Right cardiac atrium (tissue), 5 donors: ENCODE measurements at regions not wholly inside any gene's neighbourhood (a gene's known extent, or its start where the extent isn't known, plus 50 kb on each side); places are given as distances from the start of the nearest gene placed in this dataset.

ENCODE experiments used
- ATAC-seq, 2 donors: fragments of 200-7000 bp; cut with Tn5 transposase; one replicate each; pipeline versions ENCODE4 v1.8.0 to v1.9.1; 2020; ENCODE audit warnings: moderate library complexity in 2 of 2, mild to moderate bottlenecking in 1 of 2
- DNase-seq, 3 donors: peaks; one replicate each; pipeline ENCODE4 v3.0.0-alpha.2; 2020
- H3K27ac ChIP-seq: one replicate; pipeline ENCODE4 v1.5.1; 2013; ENCODE audit warnings: mild to moderate bottlenecking, low read length, control low read depth, moderate library complexity
- H3K27me3 ChIP-seq: one replicate; pipeline ENCODE4 v1.6.1; 2013; ENCODE audit not compliant: control insufficient read depth, insufficient read depth
- H3K4me1 ChIP-seq: one replicate; pipeline ENCODE4 v1.6.1; 2013; ENCODE audit warnings: low read length; ENCODE audit not compliant: control insufficient read depth, insufficient read depth
- H3K4me3 ChIP-seq: one replicate; pipeline ENCODE4 v1.5.1; 2013; ENCODE audit warnings: low read length, control low read depth
- H3K9me3 ChIP-seq: one replicate; pipeline ENCODE4 v1.6.1; 2013; ENCODE audit warnings: low read length; ENCODE audit not compliant: control insufficient read depth
- WGBS: extraction: QIAGEN DNeasy Blood & Tissue Kit; methylation state at CpG from one replicate; pipeline ENCODE4 v1.1.7; 2013; 5-methylcytosine and 5-hydroxymethylcytosine counted together
- intact Hi-C, 4 donors: fragments of 100-400 bp; cut with DNase I; formaldehyde crosslinking; loops; one replicate each; pipeline versions ENCODE4 v1.11.0 to v1.14.0; 2022 to 2023
- donor health status: healthy with polysubstance abuse.
- donor health status: DM: no; HTN: yes; CAD: no.
- donor health status: DM: no; HTN: no; CAD: no.
- donor health status: DM: no; HTN: yes; CAD: no; lungs with severe emphysema.
- donor health status: DM: yes; HTN: yes; CAD: no.

DNA sequence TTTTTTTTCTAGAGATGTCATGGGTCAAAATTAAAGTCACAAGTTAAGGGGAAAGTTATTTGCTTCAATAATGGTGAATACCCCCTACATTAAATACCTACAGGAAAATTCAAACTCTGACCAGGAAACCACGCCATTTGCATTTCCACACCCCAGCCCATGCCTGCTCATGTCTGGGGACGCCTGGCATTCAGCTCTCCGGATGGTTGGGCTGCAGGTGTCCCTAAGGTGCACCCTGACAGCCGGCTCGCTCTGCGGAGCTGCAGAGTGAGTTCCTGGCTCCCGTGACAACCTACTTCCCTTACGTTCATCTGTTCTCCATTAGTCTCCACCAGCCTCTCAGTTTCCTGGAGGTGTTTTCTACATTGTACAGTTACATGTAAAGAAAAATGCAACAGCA is 122.7 kb upstream of the RIOK3 start:
- intact Hi-C loops = no loop called here
- WGBS = 96% methylated on average over 8 of the region's 8 CpGs
- no peak for ATAC-seq

DNA sequence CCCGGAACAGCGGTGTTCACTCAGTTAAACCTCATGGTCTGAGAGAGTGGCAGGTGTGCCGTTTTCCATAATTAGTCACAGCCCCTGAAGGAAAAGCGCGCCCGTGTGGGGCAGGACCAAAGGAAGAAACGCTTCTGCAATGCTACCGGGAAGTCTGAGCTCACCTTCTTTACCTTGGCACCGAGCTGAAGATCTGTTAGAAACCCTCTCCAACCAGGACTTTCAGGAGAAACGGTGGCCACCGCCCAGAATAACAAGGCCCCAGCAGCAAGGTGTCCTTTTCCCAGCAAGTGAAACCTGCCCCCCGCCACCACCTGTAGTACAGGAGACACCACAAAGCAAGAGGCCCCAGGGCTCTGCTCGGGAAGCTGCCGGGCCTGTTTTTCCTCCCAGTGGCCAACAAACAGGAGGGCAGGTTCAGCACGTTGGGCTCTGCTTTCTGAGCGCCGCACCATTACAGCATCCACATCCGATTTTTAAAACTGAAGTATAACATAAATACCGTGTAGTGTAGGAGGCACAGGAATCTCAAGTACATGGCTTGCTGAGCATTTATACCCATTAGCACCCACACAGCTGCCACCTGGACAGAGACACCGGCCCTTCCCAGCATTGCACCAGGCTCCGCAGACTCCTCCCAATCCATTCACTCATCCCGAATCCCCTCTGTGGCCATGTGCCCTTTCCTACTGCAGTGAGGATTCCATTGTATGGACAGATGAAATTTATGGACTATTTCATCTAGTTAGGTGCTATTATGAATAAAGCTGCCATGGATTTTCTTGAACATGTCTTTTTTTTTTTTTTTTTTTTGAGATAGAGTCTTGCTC is 121.8 kb upstream of the RIOK3 start:
- Histone ChIP-seq H3K9me3 (no peaks in the 10 kb centered on the region), H3K4me3 (no peak overlapping the region), H3K27me3 (no peaks in the 10 kb centered on the region), H3K27ac (no peak overlapping the region), H3K4me1 (peaks cover 1% of the 10 kb centered on the region)
- 93% methylated on average over 22 of the region's 22 CpGs for WGBS
- DNase-seq (no peak), ATAC-seq (peak in 1 of 2 donors; percentile 16)
- intact Hi-C loops = no loop called here

More for the DNA sequence above, 122.7 kb upstream of the RIOK3 start:
- Histone ChIP-seq H3K27ac (no peak overlapping the region), H3K9me3 (no peaks in the 10 kb centered on the region), H3K27me3 (no peaks in the 10 kb centered on the region), H3K4me3 (no peak overlapping the region), H3K4me1 (peaks cover 1% of the 10 kb centered on the region)
- no peak for DNase-seq

DNA sequence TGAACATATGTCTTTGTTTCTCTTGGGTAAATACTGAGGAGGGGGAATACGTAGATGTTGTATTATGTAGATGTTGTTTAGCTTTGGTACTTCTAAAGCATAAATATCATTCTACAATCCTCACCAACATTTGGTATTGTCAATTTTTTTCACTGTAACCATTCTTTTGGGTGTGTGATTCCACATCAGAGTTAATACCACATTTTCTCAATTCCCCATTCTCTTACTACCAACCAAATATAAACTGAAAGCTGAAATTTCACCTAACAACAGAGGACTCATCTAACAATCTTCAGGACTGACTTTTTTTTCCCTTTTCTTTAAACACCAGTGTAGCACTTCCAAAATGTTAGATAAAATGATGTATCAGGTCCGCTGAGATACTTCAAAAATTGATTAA is 120.7 kb upstream of the RIOK3 start:
- H3K27me3 ChIP-seq = no peaks in the 10 kb centered on the region
- H3K9me3 ChIP-seq = no peaks in the 10 kb centered on the region
- intact Hi-C loops = no loop called here
- peaks cover 1% of the 10 kb centered on the region for H3K4me1 ChIP-seq
- no peak overlapping the region for H3K4me3 ChIP-seq
- ATAC-seq = no peak
- WGBS = 98% methylated on average over 2 of the region's 2 CpGs
- DNase-seq = no peak
- H3K27ac ChIP-seq = no peak overlapping the region

DNA sequence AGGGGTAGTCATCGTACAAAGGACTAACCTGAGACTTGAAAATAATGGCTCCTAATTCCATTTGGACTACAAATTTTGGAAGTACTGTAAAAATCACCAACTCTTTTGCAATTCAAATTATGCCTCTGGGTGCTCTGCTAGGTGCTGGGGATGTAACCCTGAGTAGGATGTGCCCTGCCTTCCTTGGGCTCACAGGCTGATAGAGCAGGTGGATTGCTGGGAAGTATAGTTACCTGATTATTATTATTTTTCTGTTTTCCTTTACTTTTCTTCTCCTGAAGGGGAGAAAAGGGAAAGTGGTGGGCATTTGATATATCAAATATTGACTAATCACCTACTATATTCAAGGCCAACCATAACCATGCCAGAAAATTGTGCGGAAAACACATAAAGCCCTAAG is 119.3 kb upstream of the RIOK3 start:
- H3K4me3 ChIP-seq = no peak overlapping the region
- H3K27me3 ChIP-seq = no peaks in the 10 kb centered on the region
- no peak for DNase-seq
- H3K27ac ChIP-seq = no peak overlapping the region
- no peak for ATAC-seq
- H3K9me3 ChIP-seq = no peaks in the 10 kb centered on the region
- intact Hi-C loops = no loop called here
- peaks cover 1% of the 10 kb centered on the region for H3K4me1 ChIP-seq
- WGBS = 48% methylated on average over 2 of the region's 2 CpGs

DNA sequence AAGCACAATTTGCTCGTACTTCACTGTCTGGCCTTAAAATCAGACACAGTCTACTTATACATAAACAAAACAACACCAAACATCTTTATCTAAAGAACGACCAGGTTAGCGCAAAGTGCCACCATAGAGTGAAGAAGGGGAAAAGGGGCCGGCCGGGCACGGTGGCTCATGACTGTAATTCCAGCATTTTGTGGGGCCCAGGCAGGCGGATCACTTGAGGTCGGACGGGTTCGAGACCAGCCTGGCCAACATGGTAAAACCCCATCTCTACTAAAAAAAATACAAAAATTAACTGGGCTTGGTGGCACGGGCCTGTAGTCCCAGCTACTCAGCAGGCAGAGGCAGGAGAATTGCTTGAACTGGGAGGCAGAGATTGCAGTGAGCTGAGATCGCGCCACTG is 118.5 kb upstream of the RIOK3 start:
- WGBS = 98% methylated on average over 13 of the region's 13 CpGs
- Histone ChIP-seq H3K9me3 (no peaks in the 10 kb centered on the region), H3K4me3 (no peak overlapping the region), H3K27me3 (no peaks in the 10 kb centered on the region), H3K4me1 (peaks cover 1% of the 10 kb centered on the region), H3K27ac (no peak overlapping the region)
- intact Hi-C loops = no loop called here
- DNase-seq (no peak), ATAC-seq (no peak)

DNA sequence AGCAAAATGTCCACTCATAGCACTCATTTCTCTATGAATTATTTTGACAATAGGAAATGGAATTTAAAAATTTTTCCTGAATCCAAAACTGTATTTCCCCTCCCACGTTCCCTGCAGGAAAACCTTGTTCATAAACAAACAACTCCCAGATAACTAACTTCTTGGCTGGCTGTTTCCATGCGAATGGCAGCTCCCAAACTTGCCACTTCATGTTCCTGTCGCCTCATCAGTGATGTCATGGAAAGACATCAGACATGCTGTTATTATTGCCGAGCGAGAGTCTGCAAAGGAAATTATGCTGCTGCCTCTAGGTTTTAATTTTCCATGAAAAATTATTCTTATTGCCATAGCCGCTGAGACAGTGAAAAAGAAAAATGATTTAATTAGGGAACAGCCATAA is 117.0 kb upstream of the RIOK3 start:
- intact Hi-C loops = no loop called here
- DNase-seq (no peak), ATAC-seq (peak; percentile 67 to 69)
- WGBS = 33% methylated on average over 6 of the region's 6 CpGs
- no peaks in the 10 kb centered on the region for H3K9me3 ChIP-seq
- H3K27ac ChIP-seq = no peak overlapping the region
- H3K27me3 ChIP-seq = no peaks in the 10 kb centered on the region
- H3K4me3 ChIP-seq = no peak overlapping the region
- H3K4me1 ChIP-seq = peaks cover 3% of the 10 kb centered on the region

DNA sequence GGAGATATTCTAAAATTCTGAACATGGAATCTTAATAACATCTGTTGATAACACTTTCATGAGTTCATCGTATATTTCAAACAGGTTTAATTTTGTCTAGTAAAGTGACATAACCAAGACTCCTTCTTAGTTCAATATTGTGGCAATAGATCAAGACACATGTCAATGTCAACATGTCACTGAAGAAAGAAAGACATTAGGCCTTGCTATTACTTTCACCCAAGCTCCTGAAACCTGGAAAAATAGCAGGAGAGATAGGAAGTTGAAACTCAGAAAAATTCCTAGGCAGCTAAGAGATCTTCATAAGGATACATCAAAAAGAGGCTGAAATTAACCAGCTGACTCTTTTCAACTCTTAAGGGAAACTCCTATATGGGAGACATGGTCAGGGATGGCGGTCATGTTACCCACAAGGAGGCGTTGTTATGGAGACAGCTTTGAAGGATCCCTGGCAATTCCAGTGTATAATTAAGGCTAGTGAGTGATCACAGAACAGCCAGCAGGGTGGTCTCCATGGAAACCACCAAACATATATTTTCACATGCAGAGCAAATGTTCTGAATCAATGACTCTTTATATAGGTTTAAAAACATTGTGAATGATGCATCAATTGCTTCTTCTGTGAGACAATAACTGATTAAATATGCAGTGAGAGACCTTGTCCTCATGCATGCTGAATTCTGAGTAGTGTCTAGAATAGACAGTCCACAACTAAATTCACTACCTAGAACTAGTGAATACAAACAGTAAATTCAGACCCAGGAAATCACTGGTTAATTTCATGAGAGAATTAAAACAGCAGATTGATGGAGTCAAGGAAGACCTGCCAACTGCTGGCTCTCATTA is 115.3 kb upstream of the RIOK3 start:
- DNase-seq = no peak
- Histone ChIP-seq H3K27me3 (no peaks in the 10 kb centered on the region), H3K4me1 (peaks cover 3% of the 10 kb centered on the region), H3K27ac (no peak overlapping the region), H3K4me3 (no peak overlapping the region), H3K9me3 (no peaks in the 10 kb centered on the region)
- intact Hi-C loops = no loop called here
- WGBS = 87% methylated on average over 3 of the region's 3 CpGs
- no peak for ATAC-seq

DNA sequence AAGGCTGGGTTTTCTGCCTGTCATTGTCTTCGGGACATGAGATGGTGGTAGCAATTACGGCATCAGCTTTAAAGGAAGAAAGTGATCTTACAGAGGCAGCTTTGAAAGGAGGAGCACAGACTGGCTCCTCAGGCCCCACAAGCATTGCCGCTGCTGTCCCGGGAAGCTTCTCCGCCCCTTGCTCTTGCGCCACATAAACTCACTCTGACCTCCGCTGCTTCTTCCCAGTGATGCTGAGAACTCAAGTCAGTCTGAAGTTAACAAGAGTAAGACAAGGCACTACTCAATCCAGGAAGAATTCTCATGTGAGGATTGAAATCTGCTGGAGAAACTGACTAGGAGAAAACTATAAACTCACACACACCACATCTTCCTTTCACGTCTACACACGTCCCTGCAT is 112.4 kb upstream of the RIOK3 start:
- WGBS = 65% methylated on average over 9 of the region's 9 CpGs
- DNase-seq (peak; percentile 70 to 83 (median 76)), ATAC-seq (peak; percentile 89 to 94)
- peaks cover 2% of the 10 kb centered on the region for H3K4me1 ChIP-seq
- no peak overlapping the region for H3K4me3 ChIP-seq
- no peaks in the 10 kb centered on the region for H3K9me3 ChIP-seq
- no peaks in the 10 kb centered on the region for H3K27me3 ChIP-seq
- no peak overlapping the region for H3K27ac ChIP-seq
- intact Hi-C loops = no loop called here

DNA sequence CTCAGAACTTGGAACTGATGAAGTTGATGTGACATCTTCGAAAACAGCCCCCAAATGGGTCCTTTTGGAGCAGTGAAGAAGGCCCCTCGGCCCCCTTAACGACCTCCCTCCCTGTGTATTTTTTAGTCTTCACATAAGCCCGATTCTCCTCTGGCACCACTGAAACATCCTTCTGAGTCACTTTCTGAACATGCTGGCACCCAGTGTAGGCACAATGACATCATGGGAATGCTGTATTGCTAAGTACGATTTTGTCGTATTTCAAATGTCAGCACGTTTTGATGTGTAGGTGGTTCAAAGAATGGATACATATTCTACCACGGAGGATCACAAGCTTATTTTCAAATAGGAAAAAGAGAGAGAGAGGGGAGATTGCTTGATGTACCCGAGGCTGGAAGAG is 111.7 kb upstream of the RIOK3 start:
- intact Hi-C loops = no loop called here
- ATAC-seq (peak in 1 of 2 donors; percentile 36), DNase-seq (no peak)
- H3K27ac ChIP-seq = peak overlapping the region; percentile 67
- H3K4me3 ChIP-seq = no peak overlapping the region
- H3K9me3 ChIP-seq = no peaks in the 10 kb centered on the region
- WGBS = 67% methylated on average over 9 of the region's 9 CpGs
- peaks cover 2% of the 10 kb centered on the region for H3K4me1 ChIP-seq
- no peaks in the 10 kb centered on the region for H3K27me3 ChIP-seq

DNA sequence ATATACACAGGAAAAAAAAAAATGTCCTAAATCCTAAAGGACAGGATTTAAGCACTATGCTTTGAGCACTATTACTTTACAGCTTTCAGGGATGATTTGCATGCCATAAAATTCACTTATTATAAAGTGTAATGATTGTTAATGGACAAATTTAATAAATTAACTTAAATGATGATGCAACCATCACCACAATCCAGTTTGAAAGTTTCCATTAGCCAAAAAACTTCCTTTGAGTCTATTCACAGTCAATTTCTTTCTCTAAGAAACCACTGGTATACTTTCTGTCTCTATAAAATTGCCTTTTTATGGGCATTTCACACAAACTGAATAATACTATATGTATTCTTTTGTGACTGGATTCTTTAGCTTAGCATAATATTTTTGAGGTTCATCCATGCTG is 111.1 kb upstream of the RIOK3 start:
- intact Hi-C loops = no loop called here
- no peaks in the 10 kb centered on the region for H3K27me3 ChIP-seq
- DNase-seq (no peak), ATAC-seq (no peak)
- peaks cover 2% of the 10 kb centered on the region for H3K4me1 ChIP-seq
- H3K4me3 ChIP-seq = no peak overlapping the region
- no peaks in the 10 kb centered on the region for H3K9me3 ChIP-seq
- no peak overlapping the region for H3K27ac ChIP-seq

DNA sequence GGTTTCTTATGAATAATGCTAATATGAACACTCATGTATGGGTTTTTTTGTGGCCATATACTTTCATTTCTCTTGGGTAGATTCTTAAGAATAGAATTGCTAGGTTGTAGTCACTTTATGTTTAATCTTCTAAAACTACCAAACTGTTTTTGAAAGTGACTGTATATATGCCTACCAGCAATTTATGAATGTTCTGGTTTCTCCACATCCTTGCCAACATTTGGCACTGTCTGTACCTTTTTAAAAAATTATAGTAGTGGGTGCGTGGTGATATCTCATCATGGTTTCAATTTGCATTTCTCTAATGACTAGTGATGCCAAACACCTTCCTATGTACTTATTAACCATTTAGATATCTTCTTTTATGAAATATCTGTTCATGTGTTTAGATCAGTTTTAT is 110.6 kb upstream of the RIOK3 start:
- Histone ChIP-seq H3K9me3 (no peaks in the 10 kb centered on the region), H3K4me3 (no peak overlapping the region), H3K27ac (no peak overlapping the region), H3K27me3 (no peaks in the 10 kb centered on the region), H3K4me1 (peaks cover 2% of the 10 kb centered on the region)
- 73% methylated on average over 1 of the region's 1 CpG for WGBS
- intact Hi-C loops = no loop called here
- DNase-seq (no peak), ATAC-seq (no peak)
